Keratinocyte (primary cell): ENCODE measurements at regions not wholly inside any gene's neighbourhood (a gene's known extent, or its start where the extent isn't known, plus 50 kb on each side); places are given as distances from the start of the nearest gene placed in this dataset.

Experiments
- DNase-seq: peaks from one replicate; pipeline ENCODE4 v3.0.0-alpha.2; 2011; ENCODE audit warnings: low read depth, missing footprints, low spot score
- FAIRE-seq: peaks from 2 replicates; lab custom pipeline; 2011; peaks lifted over from hg19 to GRCh38; lab: Jason Lieb, UNC
- H2AFZ ChIP-seq: 2 replicates; pipeline ENCODE4 v1.6.0; 2012; ENCODE audit warnings: low read length, control low read depth, inconsistent platforms; ENCODE audit not compliant: control insufficient read depth
- H3K27ac ChIP-seq: 2 replicates; pipeline ENCODE4 v1.5.1; 2011; ENCODE audit warnings: low read length; ENCODE audit not compliant: control insufficient read depth, insufficient read depth
- H3K27me3 ChIP-seq: 3 replicates; pipeline ENCODE4 v1.6.0; 2011; ENCODE audit warnings: low read length; ENCODE audit not compliant: control insufficient read depth, insufficient read depth; ENCODE audit errors: extremely low read depth
- H3K36me3 ChIP-seq, 2 experiments: 2 replicates in 1 of 2; 3 replicates in 1 of 2; pipeline ENCODE4 v1.5.1; 2011; ENCODE audit warnings: low read length in 2 of 2, mild to moderate bottlenecking in 1 of 2; ENCODE audit not compliant: control insufficient read depth in 2 of 2, insufficient read depth in 2 of 2; ENCODE audit errors: extremely low read depth in 1 of 2
- H3K4me1 ChIP-seq: 3 replicates; pipeline ENCODE4 v1.5.1; 2011; ENCODE audit warnings: low read length; ENCODE audit not compliant: control insufficient read depth, insufficient read depth; ENCODE audit errors: extremely low read depth
- H3K4me2 ChIP-seq: 3 replicates; pipeline ENCODE4 v1.6.0; 2011; ENCODE audit warnings: low read depth, low read length; ENCODE audit not compliant: control insufficient read depth, insufficient read depth; ENCODE audit errors: extremely low read depth
- H3K4me3 ChIP-seq, 3 experiments: fragments of 200-600 bp in 1 of 3; sonication (generic) in 1 of 3; 2 replicates in 2 of 3; 3 replicates in 1 of 3; pipeline ENCODE4 v1.5.1; 2011 to 2016; ENCODE audit warnings: low read length in 3 of 3, mild to moderate bottlenecking in 3 of 3, control low read depth in 2 of 3, inconsistent platforms in 1 of 3, low read depth in 1 of 3, mixed read lengths in 1 of 3, mixed run types in 1 of 3, moderate library complexity in 1 of 3; ENCODE audit not compliant: control insufficient read depth in 2 of 3, insufficient read depth in 2 of 3; ENCODE audit errors: extremely low read depth in 1 of 3
- H3K79me2 ChIP-seq: 2 replicates; pipeline ENCODE4 v1.6.0; 2012; ENCODE audit warnings: low read length; ENCODE audit not compliant: control insufficient read depth, insufficient read depth
- H3K9ac ChIP-seq: 3 replicates; pipeline ENCODE4 v1.6.0; 2011; ENCODE audit warnings: low read length; ENCODE audit not compliant: control insufficient read depth, insufficient read depth; ENCODE audit errors: extremely low read depth
- H3K9me1 ChIP-seq: 3 replicates; pipeline ENCODE4 v1.6.0; 2011; ENCODE audit warnings: low read length; ENCODE audit not compliant: control insufficient read depth, insufficient read depth; ENCODE audit errors: extremely low read depth
- H3K9me3 ChIP-seq: 2 replicates; pipeline ENCODE4 v1.5.1; 2012; ENCODE audit warnings: low read depth, low read length; ENCODE audit not compliant: control insufficient read depth
- H4K20me1 ChIP-seq: 3 replicates; pipeline ENCODE4 v1.6.0; 2011; ENCODE audit warnings: low read length; ENCODE audit not compliant: control insufficient read depth, insufficient read depth; ENCODE audit errors: extremely low read depth
- CTCF ChIP-seq, 3 experiments: IDR thresholded peaks in 1 of 3; conservative IDR thresholded peaks in 1 of 3; optimal IDR thresholded peaks in 1 of 3; 2 replicates in 2 of 3; 3 replicates in 1 of 3; pipeline versions ENCODE3 to v1.5.1; 2011; ENCODE audit warnings: low read length in 3 of 3, mild to moderate bottlenecking in 3 of 3, moderate library complexity in 2 of 3, control low read depth in 1 of 3, inconsistent platforms in 1 of 3; ENCODE audit not compliant: insufficient read depth in 2 of 3; ENCODE audit errors: extremely low read depth in 1 of 3
- EZH2 ChIP-seq: IDR thresholded peaks from one replicate; pipeline ENCODE4 v1.6.1; 2012; ENCODE audit warnings: inconsistent platforms, mild to moderate bottlenecking, low read length, moderate library complexity
- dilution Hi-C: fragments of 300-500 bp; cut with MboI; formaldehyde crosslinking; loops from one replicate; pipeline ENCODE4 v1.7.0; 2020; ENCODE audit warnings: low sequenced_read_pairs; ENCODE audit not compliant: extremely low pct_ligation_motif_present

DNA sequence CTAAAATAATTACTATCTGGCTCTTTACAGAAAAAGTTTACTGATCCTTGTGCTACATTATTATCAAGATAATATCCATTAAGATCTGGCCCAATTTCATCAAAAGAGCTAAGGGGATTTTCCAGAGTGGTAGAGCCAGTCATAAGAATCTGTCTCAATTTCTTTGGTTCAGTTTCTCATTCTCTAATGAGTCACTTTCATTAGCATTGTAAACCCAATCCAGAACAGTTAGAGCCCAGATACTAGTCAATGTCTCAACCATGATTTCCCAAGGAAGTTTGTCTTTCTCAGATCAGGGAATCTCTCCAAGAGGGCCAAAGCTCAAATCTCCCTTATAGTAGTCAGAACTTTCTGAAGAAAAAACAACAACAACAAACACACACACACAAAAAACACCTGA lies 131.1 kb upstream of the PPP2R3A start:
- Histone ChIP-seq H3K9me1 (no peaks in the 10 kb centered on the region), H3K9me3 (no peaks in the 10 kb centered on the region), H3K4me2 (no peak overlapping the region), H4K20me1 (no peaks in the 10 kb centered on the region), H2AFZ (no peak overlapping the region), H3K27me3 (no peaks in the 10 kb centered on the region), H3K9ac (no peak overlapping the region), H3K4me1 (no peaks in the 10 kb centered on the region), H3K27ac (no peak overlapping the region), H3K79me2 (no peaks in the 10 kb centered on the region), H3K4me3 (no peak overlapping the region), H3K36me3 (no peaks in the 10 kb centered on the region)
- DNase-seq (no peak), FAIRE-seq (no peak)
- no peak for TF ChIP-seq EZH2
- TF ChIP-seq CTCF (optimal IDR thresholded peaks at IDR 0.05 in 1 of 3, IDR thresholded peaks at IDR 0.05 in 1 of 3, conservative IDR thresholded peaks at IDR 0.05 in 1 of 3; ENCODE audit: extremely low read depth in 1 of 3, insufficient read depth in 2 of 3, low read length in 3 of 3): no peak
- dilution Hi-C loops: no loop called here

- no peak overlapping the region for H2AFZ ChIP-seq
- no peaks in the 10 kb centered on the region for H3K36me3 ChIP-seq
- H3K9ac ChIP-seq: no peak overlapping the region
- H3K4me3 ChIP-seq: no peak overlapping the region
- H3K9me1 ChIP-seq: no peaks in the 10 kb centered on the region
- H3K4me1 ChIP-seq: no peaks in the 10 kb centered on the region
- H4K20me1 ChIP-seq: no peaks in the 10 kb centered on the region
- no peak for DNase-seq
- no peak overlapping the region for H3K4me2 ChIP-seq
- no peak overlapping the region for H3K27ac ChIP-seq
- dilution Hi-C loops: no loop called here
- H3K79me2 ChIP-seq: no peaks in the 10 kb centered on the region
- TF ChIP-seq EZH2: no peak
- no peaks in the 10 kb centered on the region for H3K9me3 ChIP-seq
- no peak for FAIRE-seq
- H3K27me3 ChIP-seq: no peaks in the 10 kb centered on the region
Observed at GRCh38 chr3:135837977-135838631, 127.4 kb upstream of the PPP2R3A start.

- Histone ChIP-seq H3K36me3 (no peaks in the 10 kb centered on the region), H4K20me1 (no peaks in the 10 kb centered on the region), H3K4me2 (no peak overlapping the region), H3K79me2 (no peaks in the 10 kb centered on the region), H3K4me1 (no peaks in the 10 kb centered on the region), H3K27ac (no peak overlapping the region), H3K9me1 (no peaks in the 10 kb centered on the region), H3K4me3 (no peak overlapping the region), H3K27me3 (no peaks in the 10 kb centered on the region), H3K9ac (no peak overlapping the region), H2AFZ (no peak overlapping the region), H3K9me3 (no peaks in the 10 kb centered on the region)
- FAIRE-seq (no peak), DNase-seq (no peak)
- TF ChIP-seq CTCF (optimal IDR thresholded peaks at IDR 0.05 in 1 of 3, IDR thresholded peaks at IDR 0.05 in 1 of 3, conservative IDR thresholded peaks at IDR 0.05 in 1 of 3; ENCODE audit: extremely low read depth in 1 of 3, insufficient read depth in 2 of 3, low read length in 3 of 3) (no peak), EZH2 (no peak)
- dilution Hi-C loops: no loop called here
Observed at GRCh38 chr3:135840436-135840835, 125.1 kb upstream of the PPP2R3A start.
